C4-2B (cell line): ENCODE measurements at regions not wholly inside any gene's neighbourhood (a gene's known extent, or its start where the extent isn't known, plus 50 kb on each side); places are given as distances from the start of the nearest gene placed in this dataset.

ENCODE experiments used
- ZFX ChIP-seq: fragments of 450-650 bp; IDR thresholded peaks from 2 replicates; pipeline ENCODE4 v1.6.1; 2017
- TF ChIP-seq, protein P1 (sequence below): fragments of 450-650 bp; conservative IDR thresholded peaks from 2 replicates; pipeline ENCODE4 v1.5.1; 2017; ENCODE audit warnings: mild to moderate bottlenecking

DNA sequence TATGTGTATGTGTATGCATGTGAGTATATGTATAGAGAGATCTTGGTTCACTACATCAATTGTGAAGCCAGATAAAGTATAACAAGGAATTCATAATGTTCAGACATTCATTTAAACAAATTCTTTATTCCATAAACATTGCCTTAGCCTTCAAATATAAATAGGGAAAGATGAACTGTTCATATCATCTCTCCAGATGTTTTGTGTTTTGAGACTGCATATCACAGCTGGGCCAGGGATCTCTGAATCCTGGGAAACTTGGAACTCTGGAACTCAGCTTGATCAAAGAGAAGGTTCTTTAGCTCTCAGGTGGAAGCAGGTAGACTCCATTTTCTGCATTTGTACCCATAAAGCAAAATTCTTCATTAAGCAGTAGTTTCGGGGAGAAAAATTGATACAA is 272.6 kb upstream of the ETAA1 start:
- TF ChIP-seq, protein P1, sequence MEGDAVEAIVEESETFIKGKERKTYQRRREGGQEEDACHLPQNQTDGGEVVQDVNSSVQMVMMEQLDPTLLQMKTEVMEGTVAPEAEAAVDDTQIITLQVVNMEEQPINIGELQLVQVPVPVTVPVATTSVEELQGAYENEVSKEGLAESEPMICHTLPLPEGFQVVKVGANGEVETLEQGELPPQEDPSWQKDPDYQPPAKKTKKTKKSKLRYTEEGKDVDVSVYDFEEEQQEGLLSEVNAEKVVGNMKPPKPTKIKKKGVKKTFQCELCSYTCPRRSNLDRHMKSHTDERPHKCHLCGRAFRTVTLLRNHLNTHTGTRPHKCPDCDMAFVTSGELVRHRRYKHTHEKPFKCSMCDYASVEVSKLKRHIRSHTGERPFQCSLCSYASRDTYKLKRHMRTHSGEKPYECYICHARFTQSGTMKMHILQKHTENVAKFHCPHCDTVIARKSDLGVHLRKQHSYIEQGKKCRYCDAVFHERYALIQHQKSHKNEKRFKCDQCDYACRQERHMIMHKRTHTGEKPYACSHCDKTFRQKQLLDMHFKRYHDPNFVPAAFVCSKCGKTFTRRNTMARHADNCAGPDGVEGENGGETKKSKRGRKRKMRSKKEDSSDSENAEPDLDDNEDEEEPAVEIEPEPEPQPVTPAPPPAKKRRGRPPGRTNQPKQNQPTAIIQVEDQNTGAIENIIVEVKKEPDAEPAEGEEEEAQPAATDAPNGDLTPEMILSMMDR, result no peak
- TF ChIP-seq ZFX, result no peak
